ENCODE measurements at regions not wholly inside any gene's neighbourhood (a gene's known extent, or its start where the extent isn't known, plus 50 kb on each side); places are given as distances from the start of the nearest gene placed in this dataset.

- DNase-seq: no peak
Observed at GRCh38 chr11:15629690-15630321, 515.1 kb downstream of the INSC start.

GRCh38 chr11:15630896-15631295 lies 516.2 kb downstream of the INSC start:
- no peak for DNase-seq

GRCh38 chr11:15635521-15635920 lies 520.8 kb downstream of the INSC start:
- DNase-seq: no peak

- no peak for DNase-seq
Observed at GRCh38 chr11:15636521-15637089, 521.9 kb downstream of the INSC start.

GRCh38 chr11:15638386-15638787 lies 523.7 kb downstream of the INSC start:
- no peak for DNase-seq

GRCh38 chr11:15640318-15640717 lies 525.6 kb downstream of the INSC start:
- DNase-seq: no peak

- DNase-seq: no peak
Observed at GRCh38 chr11:15641271-15642045, 526.7 kb downstream of the INSC start.

GRCh38 chr11:15645201-15645600 lies 530.5 kb downstream of the INSC start:
- DNase-seq: no peak

- DNase-seq: no peak
Observed at GRCh38 chr11:15649371-15650104, 534.8 kb downstream of the INSC start.

- no peak for DNase-seq
Observed at GRCh38 chr11:15650105-15650938, 535.6 kb downstream of the INSC start.

GRCh38 chr11:15651033-15651432 lies 536.3 kb downstream of the INSC start:
- no peak for DNase-seq

- DNase-seq: no peak
Observed at GRCh38 chr11:15651816-15652215, 537.1 kb downstream of the INSC start.

- DNase-seq: no peak
Observed at GRCh38 chr11:15653191-15653710, 538.5 kb downstream of the INSC start.

- DNase-seq: no peak
Observed at GRCh38 chr11:15654451-15654850, 539.7 kb downstream of the INSC start.

- no peak for DNase-seq
Observed at GRCh38 chr11:15655552-15655951, 540.8 kb downstream of the INSC start.

- DNase-seq: no peak
Observed at GRCh38 chr11:15657264-15657663, 542.5 kb downstream of the INSC start.

- DNase-seq: no peak
Observed at GRCh38 chr11:15660496-15660895, 545.8 kb downstream of the INSC start.

GRCh38 chr11:15662285-15662684 lies 547.6 kb downstream of the INSC start:
- no peak for DNase-seq

- no peak for DNase-seq
Observed at GRCh38 chr11:15663777-15664218, 549.1 kb downstream of the INSC start.

GRCh38 chr11:15665368-15665871 lies 550.7 kb downstream of the INSC start:
- DNase-seq: no peak

GRCh38 chr11:15667127-15667725 lies 552.5 kb downstream of the INSC start:
- no peak for DNase-seq

GRCh38 chr11:15668718-15669117 lies 554.0 kb downstream of the INSC start:
- no peak for DNase-seq
